Stimulated activated CD4-positive, alpha-beta T cell treated with anti-CD3 and anti-CD28 coated beads, TNF-alpha, amount 100 ng/mL, for 1 hour (primary cell): ENCODE measurements at regions not wholly inside any gene's neighbourhood (a gene's known extent, or its start where the extent isn't known, plus 50 kb on each side); places are given as distances from the start of the nearest gene placed in this dataset.

ENCODE experiments used
- DNase-seq, 3 donors: peaks; one replicate each; pipeline ENCODE4 v3.0.0-alpha.2; 2020; ENCODE audit warnings: low read depth in 3 of 3, low spot score in 1 of 3

GRCh38 chr15:45743426-45744235, 108.8 kb downstream of the SQOR start:
- no peak for DNase-seq

- no peak for DNase-seq
Observed at GRCh38 chr15:45744236-45744589, 109.4 kb downstream of the SQOR start.

GRCh38 chr15:45747426-45747825, 112.6 kb downstream of the SQOR start:
- no peak for DNase-seq

GRCh38 chr15:45751629-45752028, 116.8 kb downstream of the SQOR start:
- DNase-seq, result no peak

GRCh38 chr15:45759936-45760335, 125.1 kb downstream of the SQOR start:
- no peak for DNase-seq

GRCh38 chr15:45762726-45763125, 127.9 kb downstream of the SQOR start:
- no peak for DNase-seq

- no peak for DNase-seq
Observed at GRCh38 chr15:45763170-45763869, 128.5 kb downstream of the SQOR start.

GRCh38 chr15:45773149-45773548, 138.3 kb downstream of the SQOR start:
- DNase-seq, result no peak

GRCh38 chr15:45776772-45777171, 141.9 kb downstream of the SQOR start:
- no peak for DNase-seq

- DNase-seq, result no peak
Observed at GRCh38 chr15:45777781-45778180, 143.0 kb downstream of the SQOR start.

- DNase-seq, result no peak
Observed at GRCh38 chr15:45780352-45780751, 145.5 kb downstream of the SQOR start.

- DNase-seq, result no peak
Observed at GRCh38 chr15:45784656-45785055, 149.8 kb downstream of the SQOR start.

GRCh38 chr15:45785897-45786296, 151.1 kb downstream of the SQOR start:
- no peak for DNase-seq

- DNase-seq, result no peak
Observed at GRCh38 chr15:45790325-45790943, 155.6 kb downstream of the SQOR start.

GRCh38 chr15:45794304-45794703, 159.5 kb downstream of the SQOR start:
- no peak for DNase-seq

- DNase-seq, result no peak
Observed at GRCh38 chr15:45794712-45795439, 160.0 kb downstream of the SQOR start.

- no peak for DNase-seq
Observed at GRCh38 chr15:45795440-45796069, 160.7 kb downstream of the SQOR start.

GRCh38 chr15:45796433-45796832, 161.6 kb downstream of the SQOR start:
- no peak for DNase-seq

GRCh38 chr15:45799508-45799907, 164.7 kb downstream of the SQOR start:
- DNase-seq, result no peak

GRCh38 chr15:45801543-45801942, 166.7 kb downstream of the SQOR start:
- no peak for DNase-seq

- DNase-seq, result no peak
Observed at GRCh38 chr15:45802140-45802539, 167.3 kb downstream of the SQOR start.
